Lung microvascular endothelial cell (primary cell): ENCODE measurements at regions not wholly inside any gene's neighbourhood (a gene's known extent, or its start where the extent isn't known, plus 50 kb on each side); places are given as distances from the start of the nearest gene placed in this dataset.
"Not testable (repeated sequence)": the region's sequence is repeated elsewhere in the genome, so short reads cannot be mapped to it uniquely, and the experiment has no call there.

Experiments used
- DNase-seq, 2 donors: peaks; one replicate each; pipeline versions ENCODE4 v3.0.0 to v3.0.0-alpha.2; 2010; ENCODE audit warnings: low read depth in 2 of 2

DNA sequence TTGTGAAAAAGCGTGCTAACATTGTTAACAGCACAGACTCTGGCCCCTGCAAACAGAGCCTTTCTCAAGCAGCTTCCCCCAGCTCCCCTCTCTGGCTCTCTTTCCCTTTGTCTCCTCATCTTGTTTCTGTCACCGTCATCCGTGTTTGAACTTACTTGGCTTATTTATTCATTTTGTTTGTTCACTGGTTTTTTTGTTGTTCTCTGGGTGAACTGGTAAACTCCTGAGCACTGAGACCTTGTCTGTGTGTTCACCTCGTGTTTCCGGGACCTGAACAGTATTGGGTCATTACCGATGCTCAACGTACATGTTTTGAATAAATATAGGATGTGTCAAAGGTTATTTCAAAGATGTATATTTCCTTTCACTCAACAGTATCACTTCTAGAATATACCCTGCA lies 92.4 kb upstream of the USP29 start:
- no peak for DNase-seq

DNA sequence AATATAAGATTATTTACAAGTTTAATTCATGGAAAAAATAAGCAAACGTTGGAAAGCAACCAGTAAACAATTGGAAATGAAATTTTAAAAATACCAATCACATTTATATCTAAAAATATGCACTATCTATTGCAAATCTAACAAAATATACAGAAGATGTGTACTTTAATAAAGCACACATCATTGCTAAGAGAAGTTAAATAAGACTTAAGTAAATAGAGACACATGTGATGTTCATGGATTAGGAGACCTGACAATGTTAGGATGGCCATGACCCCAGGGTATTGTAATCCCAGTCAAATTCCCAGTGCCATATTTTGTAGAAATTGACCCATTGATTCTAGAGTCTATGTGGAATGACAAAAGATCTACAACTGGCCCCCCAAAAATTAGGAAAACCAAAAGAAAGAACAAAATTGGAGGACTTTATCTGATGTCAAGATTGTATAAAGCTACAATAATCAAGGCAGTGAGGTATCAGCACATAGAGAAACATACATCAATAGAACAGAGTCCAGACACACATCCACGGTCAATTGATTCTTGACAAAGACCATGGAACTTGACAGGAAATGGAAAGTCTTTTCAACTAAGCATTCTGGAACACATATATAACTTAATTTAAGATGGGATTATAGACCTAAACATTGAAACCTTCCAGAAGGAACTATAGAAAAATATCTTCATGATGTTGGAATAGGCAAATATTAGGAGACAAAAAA lies 90.8 kb upstream of the USP29 start:
- no peak for DNase-seq

DNA sequence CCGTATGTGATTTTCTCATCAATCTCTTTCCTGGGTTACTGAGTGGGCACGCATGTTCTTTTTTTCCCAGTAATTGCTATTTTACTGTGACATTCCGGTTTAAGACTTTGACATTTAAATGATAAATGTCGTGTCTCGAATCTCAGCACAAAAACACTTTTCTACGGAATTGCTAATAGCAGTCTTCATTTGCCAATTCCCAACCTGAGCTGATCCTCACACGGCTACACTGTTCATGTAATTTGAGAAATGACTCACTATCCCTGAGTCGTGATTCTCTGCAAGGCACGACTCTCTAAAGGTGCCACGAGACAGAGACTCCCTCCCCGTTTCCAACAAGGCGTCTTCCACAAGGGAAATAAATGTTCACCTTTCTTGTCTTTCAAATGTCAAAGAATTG lies 88.7 kb upstream of the USP29 start:
- DNase-seq: no peak

DNA sequence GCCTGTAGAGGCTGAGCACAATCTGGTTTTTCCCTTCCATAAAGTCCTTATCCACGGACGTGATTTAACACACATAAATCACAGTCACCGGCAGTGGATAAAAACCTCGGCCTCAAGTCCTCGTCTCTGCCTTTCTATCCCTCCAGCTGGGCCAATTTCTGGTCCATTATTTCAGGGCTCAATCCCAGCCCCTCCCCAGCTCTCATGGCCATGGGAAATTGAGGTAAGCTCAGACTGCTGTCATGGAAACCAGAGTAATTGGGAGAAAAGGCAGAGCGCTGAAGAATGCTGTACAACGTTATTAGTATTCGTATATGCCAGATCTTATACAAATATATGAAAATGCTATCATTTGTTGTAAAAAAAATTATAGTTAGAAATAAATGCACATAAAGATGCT lies 86.2 kb upstream of the USP29 start:
- DNase-seq: no peak

DNA sequence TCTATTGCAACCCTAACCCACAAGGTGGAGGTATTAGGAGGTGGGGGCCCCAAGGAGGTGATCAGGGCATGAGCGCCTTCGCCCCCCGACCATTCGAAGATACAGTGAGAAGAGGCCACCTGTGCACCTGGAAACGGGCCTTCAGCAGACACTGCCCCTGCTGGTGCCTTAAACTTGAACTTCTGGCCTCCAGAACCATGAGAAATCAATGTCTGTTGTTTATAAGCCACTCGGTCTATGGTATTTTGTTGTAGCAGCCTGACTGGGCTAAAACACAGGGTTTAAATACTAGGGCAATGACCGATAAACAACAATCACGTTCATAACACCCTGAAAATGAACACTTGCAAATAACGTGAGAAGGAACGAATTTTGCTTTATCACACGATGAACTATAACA lies 85.2 kb upstream of the USP29 start:
- DNase-seq: no peak

DNA sequence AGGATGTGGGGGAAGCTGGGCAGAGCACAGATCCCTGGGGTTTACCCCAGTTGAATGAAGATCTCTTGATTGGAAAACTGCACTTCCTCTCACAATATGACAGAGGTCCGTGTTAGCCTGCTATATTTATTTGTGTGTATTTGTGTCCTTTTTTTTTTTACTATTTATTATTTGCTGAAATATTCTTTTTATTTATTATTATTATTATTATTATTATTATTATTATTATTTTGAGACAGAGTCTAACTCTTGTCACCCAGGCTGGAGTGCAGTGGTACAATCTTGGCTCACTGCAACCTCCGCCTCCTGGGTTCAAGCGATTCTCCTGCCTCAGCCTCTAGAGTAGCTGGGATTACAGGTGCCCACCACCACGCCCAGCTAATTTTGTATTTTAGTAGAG lies 84.0 kb upstream of the USP29 start:
- not testable (repeated sequence) for DNase-seq

DNA sequence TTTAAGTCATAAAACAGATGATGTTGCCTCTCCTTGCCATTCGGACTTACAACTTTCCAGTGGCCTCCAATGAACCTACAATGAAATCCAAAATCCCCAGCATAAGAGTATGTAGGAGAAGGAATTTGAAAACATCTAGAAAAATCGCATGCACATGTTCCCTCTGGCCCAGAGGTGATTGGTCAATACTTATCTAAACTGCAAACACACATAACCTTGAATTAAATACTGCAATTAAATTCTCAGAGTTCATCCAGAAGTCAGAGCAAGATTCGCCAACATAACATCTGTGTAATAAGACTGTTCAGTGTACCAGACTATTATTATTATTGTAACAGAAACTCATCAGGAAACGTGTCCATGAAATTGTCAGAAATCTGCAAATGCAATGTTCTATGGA lies 82.2 kb upstream of the USP29 start:
- no peak for DNase-seq

DNA sequence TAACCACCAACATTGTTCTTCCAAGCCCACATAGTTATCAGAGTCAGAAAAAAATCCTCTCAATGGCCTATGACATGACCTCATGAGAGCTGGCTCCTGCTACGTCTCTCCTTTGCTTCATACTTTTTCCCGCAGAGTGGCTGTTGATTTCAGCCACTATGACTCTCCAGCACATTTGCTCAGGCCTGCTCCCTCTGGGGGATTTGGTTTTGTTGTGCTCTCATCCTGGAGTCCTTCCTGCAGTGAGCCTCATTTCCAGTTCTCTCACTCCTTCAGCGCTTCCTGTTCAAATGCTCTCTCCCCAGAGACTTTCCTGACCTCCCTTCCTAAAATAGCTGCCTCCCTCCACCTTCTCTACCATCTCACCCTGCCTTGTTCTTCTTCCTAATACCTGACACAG lies 72.0 kb upstream of the USP29 start:
- no peak for DNase-seq

DNA sequence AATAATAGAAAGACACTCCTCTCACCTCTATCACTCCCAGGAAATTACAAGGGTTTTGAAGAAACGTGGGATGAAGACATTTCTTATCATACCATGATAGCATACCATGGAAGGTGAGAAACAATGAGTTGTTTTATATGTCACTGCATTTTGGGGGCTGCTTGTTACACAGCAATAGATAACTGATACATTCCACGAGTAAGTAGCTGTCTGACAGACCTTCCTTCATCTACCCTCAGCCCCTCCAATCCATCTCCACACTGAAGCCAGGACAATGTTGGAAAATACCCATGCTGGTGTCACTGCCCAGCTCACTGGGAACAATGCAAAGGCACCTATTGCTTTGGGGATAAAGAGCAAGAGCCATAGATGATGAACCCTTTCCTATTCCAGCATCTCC lies 68.9 kb upstream of the USP29 start:
- DNase-seq: no peak

DNA sequence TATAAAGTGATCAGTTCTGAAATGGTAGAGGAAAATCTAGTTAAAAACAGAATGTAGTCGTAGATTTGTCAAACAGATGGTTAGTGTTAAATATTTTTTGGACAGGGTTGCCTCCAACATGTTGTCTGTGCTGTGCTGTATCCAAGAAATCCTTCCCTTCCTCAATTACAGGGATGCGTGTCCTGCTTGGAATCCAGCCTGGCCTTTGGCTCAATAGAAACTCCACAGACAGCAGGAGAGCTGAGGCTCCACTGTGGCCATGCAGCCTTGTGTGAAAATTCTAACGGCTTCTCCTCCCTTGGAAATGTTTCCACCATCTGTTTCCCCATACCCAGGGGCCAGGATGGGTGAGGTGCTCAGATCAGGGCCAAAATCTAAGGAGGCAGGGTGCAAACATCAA lies 67.7 kb upstream of the USP29 start:
- DNase-seq: no peak

DNA sequence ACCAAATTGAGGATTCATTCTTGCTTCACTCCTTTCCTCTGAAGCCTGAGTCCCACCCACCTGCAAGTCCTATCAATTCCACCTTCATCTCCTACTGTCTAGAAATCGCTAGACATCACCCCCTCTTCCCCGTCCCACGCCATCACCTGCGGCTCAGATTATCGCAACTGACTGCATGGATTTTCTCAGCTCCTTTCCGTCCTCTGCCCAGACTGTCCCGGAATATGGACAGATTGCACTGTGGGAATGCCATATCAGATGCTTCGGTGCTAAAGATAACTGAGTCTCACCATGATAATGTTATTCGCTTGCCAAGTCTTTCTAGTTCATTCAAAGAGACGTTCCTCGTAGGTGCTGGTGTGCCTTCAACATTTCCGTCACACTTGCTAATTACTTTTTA lies 66.4 kb upstream of the USP29 start:
- no peak for DNase-seq

DNA sequence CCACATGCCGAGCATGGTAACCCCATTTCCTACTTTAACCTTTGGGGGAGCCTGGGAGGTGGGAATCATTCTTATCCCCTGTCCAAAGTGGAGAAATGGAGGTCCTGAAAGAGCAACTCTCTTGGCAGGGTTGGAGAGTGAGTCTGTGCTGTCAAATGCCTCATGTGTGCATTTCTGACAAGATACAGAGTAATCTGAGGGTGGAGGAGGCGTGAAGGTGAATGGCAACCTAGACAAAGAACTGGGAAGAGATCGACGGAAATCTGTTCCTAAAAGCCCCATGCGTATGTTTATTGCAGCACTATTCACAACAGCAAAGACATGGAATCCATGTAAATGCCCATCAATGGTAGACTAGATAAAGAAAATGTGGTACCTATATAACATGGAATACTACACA lies 63.8 kb upstream of the USP29 start:
- no peak for DNase-seq

DNA sequence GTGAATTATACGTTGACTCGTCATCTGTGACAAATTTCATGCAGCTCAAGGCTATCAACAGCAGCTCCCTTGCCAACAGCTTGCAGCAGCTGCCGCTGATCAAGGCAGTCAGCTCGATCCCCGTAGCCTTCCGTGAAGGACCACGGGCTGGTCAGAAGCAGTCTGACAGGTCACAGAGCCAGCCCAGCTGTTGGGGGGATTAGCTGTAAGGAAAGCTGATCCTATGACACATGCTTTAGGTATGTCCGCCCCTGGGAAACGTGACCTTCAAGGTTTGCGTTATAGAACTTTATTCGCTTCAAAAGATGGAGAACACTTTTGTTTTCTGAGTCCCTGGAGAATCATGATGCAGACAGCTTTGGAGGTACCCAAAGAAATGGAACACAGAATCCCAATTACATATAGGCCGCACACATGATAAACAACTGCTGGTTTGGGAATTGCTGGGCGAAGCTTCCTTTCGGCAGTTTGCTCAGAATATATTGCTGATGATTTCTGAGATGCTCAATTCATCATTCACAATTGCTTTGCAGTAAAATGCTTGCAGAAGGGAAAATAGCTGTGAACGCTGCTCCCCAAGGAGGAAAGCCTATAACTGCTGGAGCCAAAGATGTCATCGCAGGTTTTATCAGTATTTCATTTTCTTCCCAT lies 62.6 kb upstream of the USP29 start:
- DNase-seq: no peak

DNA sequence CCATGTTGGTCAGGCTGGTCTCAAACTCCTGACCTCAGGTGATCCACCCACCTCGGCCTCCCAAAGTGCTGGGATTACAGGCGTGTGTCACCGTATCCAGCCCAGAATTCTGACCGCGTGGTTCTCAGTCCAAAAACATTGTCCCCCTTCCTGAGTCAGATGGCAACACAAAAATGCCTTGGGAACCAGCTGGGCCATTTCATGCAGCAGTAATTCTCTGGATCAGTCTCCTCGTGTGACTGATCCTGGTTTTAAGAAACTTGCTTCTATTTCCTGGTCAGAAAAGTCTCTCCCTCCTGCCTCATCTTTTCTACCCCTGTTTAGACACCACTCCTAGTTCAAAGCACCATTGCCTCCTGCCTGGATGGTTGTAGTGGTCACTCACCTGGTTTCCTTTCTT lies 60.9 kb upstream of the USP29 start:
- no peak for DNase-seq

DNA sequence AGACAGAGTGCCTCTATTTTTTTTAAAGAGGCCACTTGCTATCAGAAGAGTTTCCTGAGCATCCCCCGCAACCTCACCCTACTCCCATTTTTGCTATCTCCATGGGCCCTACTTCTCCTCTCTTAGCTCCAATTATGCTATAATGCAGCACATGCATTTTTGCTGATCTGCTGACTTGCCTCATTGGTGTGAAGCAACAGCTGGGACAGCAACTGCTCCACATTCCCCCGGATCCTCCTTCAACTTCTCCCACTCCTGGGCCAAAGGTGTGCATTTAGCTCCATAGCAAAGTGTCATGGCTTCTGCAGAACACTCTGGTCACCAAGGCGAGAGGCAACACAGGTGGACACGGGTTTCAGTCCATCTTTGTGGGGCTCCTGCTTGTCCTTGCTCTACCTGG lies 56.7 kb upstream of the USP29 start:
- DNase-seq: no peak

DNA sequence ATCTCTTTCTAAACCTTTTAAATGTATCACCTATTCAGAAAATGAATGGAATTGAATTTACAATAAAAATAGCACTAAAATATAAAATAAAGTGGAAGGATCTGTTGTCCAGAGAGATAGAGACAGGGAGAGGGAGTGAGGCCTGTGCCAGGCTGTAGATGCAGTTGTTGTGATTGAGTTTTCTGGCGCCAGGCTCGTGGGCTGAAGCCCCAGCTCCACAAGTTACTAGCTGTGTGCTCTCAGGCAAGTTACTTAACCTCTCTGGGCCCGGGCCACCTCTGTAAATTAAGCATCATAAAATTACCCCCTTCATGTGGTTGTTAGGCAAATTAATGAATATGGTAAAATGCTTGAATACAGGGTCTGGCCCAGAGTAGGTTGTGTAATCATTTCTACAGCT lies 52.3 kb upstream of the USP29 start:
- DNase-seq: no peak

DNA sequence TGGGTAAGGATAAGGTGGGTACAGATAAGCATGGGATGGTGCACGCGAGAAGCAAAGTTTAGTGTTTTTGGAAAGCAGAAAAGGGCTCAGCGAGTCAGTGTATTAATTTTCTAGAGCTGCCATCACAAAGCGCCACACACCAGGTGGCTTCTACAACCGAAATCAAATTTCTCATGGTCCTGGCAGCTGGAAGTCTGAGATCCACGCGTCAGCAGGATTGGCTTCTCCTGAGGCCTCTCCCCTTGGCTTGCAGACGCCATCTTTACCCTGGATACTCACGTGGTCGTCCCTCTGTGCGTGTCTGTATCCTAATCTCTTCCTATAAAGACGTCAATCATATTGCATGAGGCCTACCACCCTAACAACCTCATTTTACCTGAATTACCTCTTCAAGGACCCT lies 51.5 kb upstream of the USP29 start:
- no peak for DNase-seq

DNA sequence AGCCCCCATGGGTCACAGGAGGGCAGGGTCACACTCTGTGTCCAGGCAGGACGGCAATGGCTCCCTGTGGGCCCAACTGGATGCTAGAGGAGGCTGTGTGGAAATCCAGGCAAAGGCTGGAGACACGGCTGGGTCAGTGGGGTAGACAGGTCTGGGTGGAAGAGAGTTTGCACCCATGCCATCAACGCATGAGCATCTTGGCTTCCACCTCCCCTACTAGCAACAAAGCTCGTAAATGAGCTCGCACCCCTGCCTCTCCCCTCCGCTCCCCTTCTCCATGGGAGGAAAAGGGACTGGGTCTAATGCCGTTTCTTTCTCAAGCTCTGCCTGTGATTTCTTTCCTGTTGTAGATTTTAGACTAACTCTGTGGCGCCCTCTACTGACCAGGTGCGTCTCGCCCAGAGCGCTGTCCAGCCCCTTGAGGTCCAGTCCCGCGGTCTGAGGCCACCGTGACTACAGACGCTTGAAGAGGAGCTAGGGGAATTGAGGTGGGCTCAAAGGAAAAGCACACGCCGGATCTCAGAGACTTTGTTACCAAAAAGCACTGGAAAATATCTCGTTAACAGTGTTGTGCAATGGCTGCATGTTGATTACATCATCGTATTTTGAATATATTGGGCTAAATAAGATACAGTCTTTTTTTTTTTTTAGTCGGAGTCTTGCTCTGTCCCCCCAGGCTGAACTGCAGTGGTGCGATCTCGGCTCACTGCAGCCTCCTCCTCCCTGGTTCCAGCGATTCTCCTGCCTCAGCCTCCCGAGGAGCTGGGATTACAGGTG lies 50.7 kb upstream of the USP29 start:
- no peak for DNase-seq
